Stimulated activated memory B cell treated with anti-CD40 and anti-IgM and Interleukin-4, amounts not matched to agents 10 μg/mL and 1 μg/mL and 100 μg/mL, for 72 hours (primary cell): ENCODE measurements at regions not wholly inside any gene's neighbourhood (a gene's known extent, or its start where the extent isn't known, plus 50 kb on each side); places are given as distances from the start of the nearest gene placed in this dataset.
A peak's percentile ranks its signal among the peaks of the same experiment; 100 is the strongest.

Experiments
- ATAC-seq: fragments of 150-1000 bp; cut with Tn5 transposase; 2 replicates; pipeline ENCODE4 v1.10.0; 2021
- H3K27ac Mint-ChIP-seq: one replicate; pipeline ENCODE4 v1.8.0; 2022; ENCODE audit warnings: mild to moderate bottlenecking, mixed read lengths
- H3K27me3 Mint-ChIP-seq: one replicate; pipeline ENCODE4 v1.8.0; 2022; ENCODE audit warnings: mixed read lengths
- H3K36me3 Mint-ChIP-seq: one replicate; pipeline ENCODE4 v1.8.0; 2022; ENCODE audit warnings: mixed read lengths
- H3K4me1 Mint-ChIP-seq: one replicate; pipeline ENCODE4 v1.8.0; 2022; ENCODE audit warnings: mixed read lengths
- H3K4me3 Mint-ChIP-seq: one replicate; pipeline ENCODE4 v1.8.0; 2022; ENCODE audit warnings: mild to moderate bottlenecking, moderate library complexity, mixed read lengths
- H3K9me3 Mint-ChIP-seq: one replicate; pipeline ENCODE4 v1.8.0; 2022; ENCODE audit warnings: mixed read lengths

- peaks cover 3% of the 10 kb centered on the region for H3K9me3 Mint-ChIP-seq
- no peak overlapping the region for H3K27ac Mint-ChIP-seq
- no peaks in the 10 kb centered on the region for H3K36me3 Mint-ChIP-seq
- H3K27me3 Mint-ChIP-seq, result peaks cover 15% of the 10 kb centered on the region
- peaks cover 22% of the 10 kb centered on the region for H3K4me1 Mint-ChIP-seq
- ATAC-seq, result no peak
- H3K4me3 Mint-ChIP-seq, result no peak overlapping the region
Observed at GRCh38 chr22:22341736-22342135, 97.2 kb downstream of the VPREB1 start.

DNA sequence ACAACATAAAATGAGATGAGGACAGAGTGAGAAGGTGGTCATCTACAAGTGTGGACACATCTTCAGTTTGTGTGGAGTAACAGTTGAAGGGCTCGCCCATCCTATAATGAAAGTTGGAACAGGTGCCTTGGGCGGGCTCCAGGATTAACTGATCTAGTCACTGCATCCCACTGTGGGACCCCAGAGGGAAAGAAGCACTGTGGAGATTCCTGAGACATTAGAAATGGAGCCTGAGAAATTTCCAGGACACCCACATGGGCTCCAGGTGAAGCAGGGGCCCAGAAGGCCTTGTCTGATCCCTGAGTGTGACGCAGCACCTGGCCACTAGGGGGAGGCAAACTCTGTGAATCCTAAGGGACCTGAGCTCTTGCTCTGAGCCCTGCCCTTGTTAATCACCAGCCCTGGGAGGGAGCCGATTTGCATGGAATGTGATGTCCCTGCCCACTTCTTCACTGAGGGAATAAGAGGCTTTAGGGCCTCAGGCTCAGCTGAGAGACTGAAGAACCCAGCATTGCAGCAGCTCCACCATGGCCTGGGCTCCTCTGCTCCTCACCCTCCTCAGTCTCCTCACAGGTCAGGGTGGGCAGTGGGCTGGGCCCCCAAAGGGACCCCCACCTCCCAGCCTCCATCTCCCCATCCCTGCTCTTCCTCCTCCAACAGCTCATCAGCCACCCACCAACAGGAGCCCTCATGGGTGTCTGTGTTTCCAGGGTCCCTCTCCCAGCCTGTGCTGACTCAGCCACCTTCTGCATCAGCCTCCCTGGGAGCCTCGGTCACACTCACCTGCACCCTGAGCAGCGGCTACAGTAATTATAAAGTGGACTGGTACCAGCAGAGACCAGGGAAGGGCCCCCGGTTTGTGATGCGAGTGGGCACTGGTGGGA, 98.4 kb downstream of the VPREB1 start:
- Mint-ChIP-seq H3K4me3 (no peak overlapping the region), H3K27ac (peak overlapping the region; percentile 28), H3K4me1 (peaks cover 28% of the 10 kb centered on the region), H3K36me3 (no peaks in the 10 kb centered on the region), H3K27me3 (peaks cover 6% of the 10 kb centered on the region), H3K9me3 (no peaks in the 10 kb centered on the region)
- peak; percentile 72 for ATAC-seq

GRCh38 chr22:22343581-22344296, 99.2 kb downstream of the VPREB1 start:
- H3K4me1 Mint-ChIP-seq, result peaks cover 33% of the 10 kb centered on the region
- no peak overlapping the region for H3K4me3 Mint-ChIP-seq
- peak; percentile 93 for ATAC-seq
- no peaks in the 10 kb centered on the region for H3K36me3 Mint-ChIP-seq
- H3K9me3 Mint-ChIP-seq, result no peaks in the 10 kb centered on the region
- no peaks in the 10 kb centered on the region for H3K27me3 Mint-ChIP-seq
- H3K27ac Mint-ChIP-seq, result peak overlapping the region; percentile 28

DNA sequence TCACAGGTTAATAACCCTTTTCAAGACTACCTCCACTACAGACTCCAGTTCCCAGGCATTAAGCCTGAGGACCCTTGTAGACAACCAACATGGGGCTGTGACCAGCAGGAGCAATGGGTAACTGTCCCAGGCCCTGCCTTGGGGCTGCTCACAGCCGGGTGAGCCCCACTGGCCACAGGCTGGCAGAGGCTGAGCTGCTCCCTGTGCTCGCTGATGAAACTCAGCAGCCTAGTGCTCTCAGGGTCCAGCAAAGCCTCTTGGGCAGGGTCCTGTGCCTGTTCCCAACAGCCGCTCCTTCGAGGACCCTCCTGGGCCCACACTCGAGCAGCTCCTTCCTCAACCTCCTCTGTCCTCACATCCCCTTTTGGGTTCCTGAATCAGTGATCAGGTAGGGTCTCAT, 99.8 kb downstream of the VPREB1 start:
- ATAC-seq, result no peak
- no peak overlapping the region for H3K27ac Mint-ChIP-seq

GRCh38 chr22:22345781-22346180, 101.2 kb downstream of the VPREB1 start:
- no peak for ATAC-seq
- H3K36me3 Mint-ChIP-seq, result no peaks in the 10 kb centered on the region
- H3K27me3 Mint-ChIP-seq, result no peaks in the 10 kb centered on the region
- H3K9me3 Mint-ChIP-seq, result no peaks in the 10 kb centered on the region
- no peak overlapping the region for H3K4me3 Mint-ChIP-seq
- peaks cover 33% of the 10 kb centered on the region for H3K4me1 Mint-ChIP-seq
- H3K27ac Mint-ChIP-seq, result no peak overlapping the region

More for the DNA sequence above, 99.8 kb downstream of the VPREB1 start:
- Mint-ChIP-seq H3K4me1 (peaks cover 33% of the 10 kb centered on the region), H3K9me3 (no peaks in the 10 kb centered on the region), H3K4me3 (no peak overlapping the region), H3K36me3 (no peaks in the 10 kb centered on the region), H3K27me3 (no peaks in the 10 kb centered on the region)

GRCh38 chr22:22346401-22347107, 102.0 kb downstream of the VPREB1 start:
- Mint-ChIP-seq H3K27ac (no peak overlapping the region), H3K4me1 (peaks cover 38% of the 10 kb centered on the region), H3K27me3 (no peaks in the 10 kb centered on the region), H3K36me3 (no peaks in the 10 kb centered on the region), H3K9me3 (no peaks in the 10 kb centered on the region), H3K4me3 (no peak overlapping the region)
- ATAC-seq, result no peak

- peak; percentile 42 for ATAC-seq
- peaks cover 44% of the 10 kb centered on the region for H3K4me1 Mint-ChIP-seq
- no peak overlapping the region for H3K4me3 Mint-ChIP-seq
- no peaks in the 10 kb centered on the region for H3K36me3 Mint-ChIP-seq
- H3K9me3 Mint-ChIP-seq, result no peaks in the 10 kb centered on the region
- no peaks in the 10 kb centered on the region for H3K27me3 Mint-ChIP-seq
- no peak overlapping the region for H3K27ac Mint-ChIP-seq
Observed at GRCh38 chr22:22348127-22348814, 103.7 kb downstream of the VPREB1 start.

GRCh38 chr22:22348815-22349454, 104.3 kb downstream of the VPREB1 start:
- Mint-ChIP-seq H3K9me3 (no peaks in the 10 kb centered on the region), H3K27me3 (no peaks in the 10 kb centered on the region), H3K36me3 (no peaks in the 10 kb centered on the region), H3K4me3 (no peak overlapping the region), H3K4me1 (peaks cover 43% of the 10 kb centered on the region), H3K27ac (no peak overlapping the region)
- no peak for ATAC-seq

- Mint-ChIP-seq H3K27ac (no peak overlapping the region), H3K27me3 (no peaks in the 10 kb centered on the region), H3K4me3 (no peak overlapping the region), H3K4me1 (peaks cover 39% of the 10 kb centered on the region), H3K36me3 (no peaks in the 10 kb centered on the region), H3K9me3 (no peaks in the 10 kb centered on the region)
- no peak for ATAC-seq
Observed at GRCh38 chr22:22349455-22349836, 104.9 kb downstream of the VPREB1 start.

DNA sequence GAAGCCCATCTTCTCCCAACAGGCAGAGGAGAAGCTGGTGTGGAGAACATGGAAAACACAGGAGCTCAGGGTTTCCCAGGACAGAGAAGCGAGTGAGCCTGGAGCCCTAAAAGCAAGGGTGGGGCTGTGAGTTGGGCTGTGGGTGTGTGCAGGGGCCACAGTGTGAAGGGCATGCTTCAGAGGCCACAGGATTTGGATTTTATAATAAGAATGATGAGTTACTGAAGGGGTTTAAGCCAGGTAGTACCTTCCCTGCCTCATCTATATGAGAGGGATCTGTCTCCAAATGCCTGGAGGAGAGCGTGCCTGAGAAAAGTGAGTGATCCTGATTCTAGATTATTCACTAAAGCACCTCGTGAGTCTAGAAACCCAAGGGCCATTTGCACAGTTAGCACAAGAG, 106.8 kb downstream of the VPREB1 start:
- no peak overlapping the region for H3K4me3 Mint-ChIP-seq
- peaks cover 48% of the 10 kb centered on the region for H3K4me1 Mint-ChIP-seq
- no peaks in the 10 kb centered on the region for H3K36me3 Mint-ChIP-seq
- peak overlapping the region; percentile 47 for H3K27ac Mint-ChIP-seq
- H3K9me3 Mint-ChIP-seq, result no peaks in the 10 kb centered on the region
- no peaks in the 10 kb centered on the region for H3K27me3 Mint-ChIP-seq
- no peak for ATAC-seq

GRCh38 chr22:22352371-22352999, 107.9 kb downstream of the VPREB1 start:
- Mint-ChIP-seq H3K9me3 (no peaks in the 10 kb centered on the region), H3K4me1 (peaks cover 53% of the 10 kb centered on the region), H3K4me3 (peak overlapping the region; percentile 41), H3K27ac (peak overlapping the region; percentile 66), H3K27me3 (no peaks in the 10 kb centered on the region), H3K36me3 (no peaks in the 10 kb centered on the region)
- ATAC-seq, result peak; percentile 12

DNA sequence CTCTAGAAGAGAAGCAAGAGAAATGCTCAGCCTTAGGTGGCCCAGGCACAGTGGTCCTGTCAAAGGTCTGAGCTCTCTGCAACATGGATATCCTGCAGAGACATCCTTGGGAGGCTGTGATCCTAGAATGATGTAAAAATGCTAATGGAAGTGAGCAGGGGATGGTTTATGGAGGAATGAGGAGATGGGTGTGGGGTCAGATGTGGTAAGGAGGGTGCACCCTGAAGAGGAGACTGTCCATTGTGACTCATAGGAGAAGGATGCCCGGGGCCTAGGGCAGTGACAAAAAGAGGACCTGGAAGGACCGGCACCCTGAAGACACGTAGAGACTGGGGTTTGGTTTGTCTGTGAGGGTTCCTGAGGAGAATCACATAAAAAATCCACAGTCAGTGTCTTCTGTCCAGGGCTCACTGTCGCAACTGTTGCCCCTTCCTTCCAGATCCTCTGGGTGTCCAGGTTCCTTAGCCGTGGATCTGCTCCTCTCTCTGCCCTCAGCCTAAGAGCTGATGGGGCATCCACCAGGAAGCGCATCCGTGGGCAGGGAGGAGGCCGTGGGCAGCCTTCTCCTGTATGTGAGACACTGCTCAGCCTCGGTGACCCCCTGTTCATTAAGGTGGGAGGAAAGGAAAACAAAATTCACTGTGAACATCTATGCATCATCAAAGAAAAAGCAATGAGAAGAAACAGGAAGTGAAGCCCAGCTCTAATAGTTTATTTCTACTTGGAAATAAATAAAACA, 110.7 kb downstream of the VPREB1 start:
- no peak overlapping the region for H3K4me3 Mint-ChIP-seq

DNA sequence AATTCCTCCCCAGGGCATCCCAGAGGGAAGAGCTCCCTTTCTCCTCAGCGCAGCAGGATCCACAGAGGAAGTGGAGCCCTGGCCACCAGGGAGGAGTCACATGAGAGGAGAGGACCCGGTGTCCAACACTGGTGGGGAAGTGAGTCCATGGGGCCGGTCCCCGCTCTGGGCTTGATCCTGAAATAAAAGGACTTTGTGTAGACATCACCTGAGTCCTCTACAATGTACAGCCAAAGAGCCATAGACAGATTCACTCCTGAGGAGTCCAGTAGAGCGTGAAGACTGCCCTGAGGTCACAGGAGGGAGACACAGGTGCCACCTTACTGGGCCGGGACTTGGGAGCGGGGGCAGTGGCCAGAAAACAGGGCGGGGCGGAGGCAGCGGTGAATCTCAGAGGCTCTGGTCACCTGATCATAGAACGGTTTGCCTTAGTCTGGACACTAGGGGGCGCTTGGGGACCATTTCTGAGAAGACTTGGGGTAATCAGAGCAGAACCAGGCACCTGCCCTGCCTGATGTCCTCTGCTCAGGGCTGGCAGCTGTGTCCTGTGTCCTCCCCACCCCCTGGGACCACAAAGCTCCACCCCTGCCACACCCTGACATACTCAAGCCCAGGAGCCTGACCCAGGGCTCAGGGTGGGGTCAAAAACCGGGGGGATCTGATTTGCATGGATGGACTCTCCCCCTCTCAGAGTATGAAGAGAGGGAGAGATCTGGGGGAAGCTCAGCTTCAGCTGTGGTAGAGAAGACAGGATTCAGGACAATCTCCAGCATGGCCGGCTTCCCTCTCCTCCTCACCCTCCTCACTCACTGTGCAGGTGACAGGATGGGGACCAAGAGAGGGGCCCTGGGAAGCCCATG, 112.7 kb downstream of the VPREB1 start:
- peak overlapping the region; percentile 49 for H3K4me3 Mint-ChIP-seq
- no peaks in the 10 kb centered on the region for H3K27me3 Mint-ChIP-seq
- peaks cover 4% of the 10 kb centered on the region for H3K9me3 Mint-ChIP-seq
- ATAC-seq, result peak; percentile 96
- peaks cover 52% of the 10 kb centered on the region for H3K4me1 Mint-ChIP-seq
- H3K27ac Mint-ChIP-seq, result peak overlapping the region; percentile 54
- H3K36me3 Mint-ChIP-seq, result peaks cover 5% of the 10 kb centered on the region

More for the DNA sequence above, 110.7 kb downstream of the VPREB1 start:
- Mint-ChIP-seq H3K4me1 (peaks cover 61% of the 10 kb centered on the region), H3K36me3 (no peaks in the 10 kb centered on the region), H3K9me3 (no peaks in the 10 kb centered on the region), H3K27ac (peak overlapping the region; percentile 41), H3K27me3 (no peaks in the 10 kb centered on the region)
- no peak for ATAC-seq
